ENCODE measurements at regions not wholly inside any gene's neighbourhood (a gene's known extent, or its start where the extent isn't known, plus 50 kb on each side); places are given as distances from the start of the nearest gene placed in this dataset.
A peak's percentile ranks its signal among the peaks of the same experiment; 100 is the strongest.

DNA sequence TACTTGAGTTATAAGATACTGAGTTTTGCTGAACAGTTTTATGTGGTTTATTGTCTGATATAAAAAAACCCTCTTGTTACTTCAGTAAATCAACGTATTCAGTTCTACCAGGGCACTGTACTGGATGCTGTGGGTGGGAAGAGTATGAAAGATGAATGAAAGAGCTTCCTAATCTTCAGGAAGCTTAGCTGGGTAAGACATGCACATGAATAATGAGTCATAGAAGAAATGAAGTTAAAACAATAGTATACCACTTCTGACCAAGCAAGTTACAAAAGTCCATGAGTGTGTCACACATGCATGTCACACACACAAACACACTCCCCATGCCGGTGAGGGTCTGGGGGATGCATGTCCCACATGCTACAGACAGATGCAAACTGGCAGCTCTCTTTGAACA is 105.9 kb downstream of the SIPA1L2 start:
- H3K36me3 ChIP-seq (ENCODE audit: insufficient read depth, low read length), result no peaks in the 10 kb centered on the region
- no peaks in the 10 kb centered on the region for H3K9me3 ChIP-seq (ENCODE audit: low read length)
- peaks cover 39 to 57% (median 52%) of the 10 kb centered on the region in 3 donors for H3K4me1 Mint-ChIP-seq
- H3K4me1 ChIP-seq (ENCODE audit: insufficient read depth, low read length), result peaks cover 17% of the 10 kb centered on the region
- no peaks in the 10 kb centered on the region for H3K9me3 Mint-ChIP-seq
- H3K36me3 Mint-ChIP-seq, result no peaks in the 10 kb centered on the region
- CTCF ChIA-PET, result no interaction called here
- H3K4me3 ChIP-seq (ENCODE audit: low read length), result no peak overlapping the region
- DNase-seq, result no peak
- H3K27ac ChIP-seq (ENCODE audit: low read depth, low read length), result no peak overlapping the region
- peaks cover 0 to 2% of the 10 kb centered on the region in 2 donors for H3K27me3 Mint-ChIP-seq
- no peaks in the 10 kb centered on the region for H3K27me3 ChIP-seq (ENCODE audit: insufficient read depth, low read length, poor library complexity, severe bottlenecking)
- H3K27ac Mint-ChIP-seq, result no peak overlapping the region
- no peak overlapping the region for H3K4me3 Mint-ChIP-seq
- POLR2A ChIA-PET, result no interaction called here

- peak overlapping the region in 3 of 8 donors; percentile 2 to 66 (median 12) for H3K27ac Mint-ChIP-seq
- CTCF ChIA-PET, result no interaction called here
- no peaks in the 10 kb centered on the region for H3K27me3 ChIP-seq (ENCODE audit: insufficient read depth, low read length, poor library complexity, severe bottlenecking)
- H3K4me3 Mint-ChIP-seq, result peak overlapping the region in 3 of 7 donors; percentile 0 to 38 (median 33)
- H3K27me3 Mint-ChIP-seq, result peaks cover 0 to 1% of the 10 kb centered on the region in 2 donors
- H3K9me3 ChIP-seq (ENCODE audit: low read length), result no peaks in the 10 kb centered on the region
- H3K27ac ChIP-seq (ENCODE audit: low read depth, low read length), result no peak overlapping the region
- no peaks in the 10 kb centered on the region for H3K36me3 Mint-ChIP-seq
- no peaks in the 10 kb centered on the region for H3K36me3 ChIP-seq (ENCODE audit: insufficient read depth, low read length)
- H3K4me3 ChIP-seq (ENCODE audit: low read length), result no peak overlapping the region
- no peak for DNase-seq
- H3K4me1 ChIP-seq (ENCODE audit: insufficient read depth, low read length), result peaks cover 10% of the 10 kb centered on the region
- POLR2A ChIA-PET, result no interaction called here
- peaks cover 29 to 43% (median 37%) of the 10 kb centered on the region in 3 donors for H3K4me1 Mint-ChIP-seq
- no peaks in the 10 kb centered on the region for H3K9me3 Mint-ChIP-seq
Measured at GRCh38 chr1:232522189-232522588, 107.7 kb downstream of the SIPA1L2 start.

GRCh38 chr1:232521660-232522059 is 108.3 kb downstream of the SIPA1L2 start:
- H3K27me3 Mint-ChIP-seq, result peaks cover 0 to 1% of the 10 kb centered on the region in 2 donors
- no peaks in the 10 kb centered on the region for H3K9me3 ChIP-seq (ENCODE audit: low read length)
- H3K4me3 Mint-ChIP-seq, result peak overlapping the region in 2 of 7 donors; percentile 0 to 45

DNA sequence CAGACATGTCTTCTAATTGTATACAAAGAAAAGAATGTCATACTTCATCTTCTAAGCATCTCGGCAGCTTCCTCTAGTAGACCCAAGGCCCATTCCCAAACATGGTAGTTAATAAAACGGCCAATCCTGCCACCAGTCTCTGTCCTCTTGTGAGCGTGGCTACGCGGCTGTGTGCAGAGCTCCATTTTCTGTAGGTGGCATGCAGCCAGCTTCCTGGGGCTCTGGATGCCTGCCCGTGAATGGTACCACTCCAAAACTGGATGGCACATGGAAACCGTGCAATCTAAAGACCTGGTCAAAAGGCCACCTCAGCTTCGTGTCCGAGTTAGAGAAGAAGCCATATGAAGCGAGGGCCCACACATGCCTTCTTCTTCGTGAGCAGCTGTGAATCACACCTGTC is 110.7 kb downstream of the SIPA1L2 start:
- no peak for DNase-seq
- Mint-ChIP-seq H3K36me3 (peaks cover 0 to 8% (median 2%) of the 10 kb centered on the region in 3 donors), H3K27ac (no peak overlapping the region), H3K4me1 (peaks cover 24 to 27% (median 26%) of the 10 kb centered on the region in 3 donors), H3K9me3 (no peaks in the 10 kb centered on the region), H3K27me3 (peaks cover 0 to 3% of the 10 kb centered on the region in 2 donors), H3K4me3 (no peak overlapping the region)
- Histone ChIP-seq H3K27ac (ENCODE audit: low read depth, low read length) (no peak overlapping the region), H3K27me3 (ENCODE audit: insufficient read depth, low read length, poor library complexity, severe bottlenecking) (no peaks in the 10 kb centered on the region), H3K4me3 (ENCODE audit: low read length) (no peak overlapping the region), H3K4me1 (ENCODE audit: insufficient read depth, low read length) (peaks cover 10% of the 10 kb centered on the region), H3K9me3 (ENCODE audit: low read length) (no peaks in the 10 kb centered on the region), H3K36me3 (ENCODE audit: insufficient read depth, low read length) (no peaks in the 10 kb centered on the region)
- ChIA-PET POLR2A (no interaction called here), CTCF (no interaction called here)

More at GRCh38 chr1:232521660-232522059, 108.3 kb downstream of the SIPA1L2 start:
- no peak overlapping the region for H3K4me3 ChIP-seq (ENCODE audit: low read length)
- ChIA-PET CTCF (no interaction called here), POLR2A (no interaction called here)
- Mint-ChIP-seq H3K27ac (peak overlapping the region in 4 of 8 donors; percentile 1 to 66 (median 36)), H3K4me1 (peaks cover 29 to 38% (median 32%) of the 10 kb centered on the region in 3 donors), H3K9me3 (no peaks in the 10 kb centered on the region), H3K36me3 (no peaks in the 10 kb centered on the region)
- peaks cover 10% of the 10 kb centered on the region for H3K4me1 ChIP-seq (ENCODE audit: insufficient read depth, low read length)
- no peaks in the 10 kb centered on the region for H3K27me3 ChIP-seq (ENCODE audit: insufficient read depth, low read length, poor library complexity, severe bottlenecking)
- H3K27ac ChIP-seq (ENCODE audit: low read depth, low read length), result no peak overlapping the region
- no peaks in the 10 kb centered on the region for H3K36me3 ChIP-seq (ENCODE audit: insufficient read depth, low read length)
- no peak for DNase-seq

- Mint-ChIP-seq H3K9me3 (no peaks in the 10 kb centered on the region), H3K27ac (peak overlapping the region in 1 of 8 donors; percentile 10), H3K4me3 (no peak overlapping the region), H3K4me1 (peaks cover 17 to 19% (median 19%) of the 10 kb centered on the region in 3 donors), H3K36me3 (peaks cover 0 to 10% (median 5%) of the 10 kb centered on the region in 3 donors), H3K27me3 (peaks cover 0 to 3% of the 10 kb centered on the region in 2 donors)
- POLR2A ChIA-PET, result no interaction called here
- H3K4me3 ChIP-seq (ENCODE audit: low read length), result no peak overlapping the region
- CTCF ChIA-PET, result interaction anchor here (1.2 kb wide), 1 partner anchor 22 kb away, joined by 3 read pairs; no protein-coding TSS in a partner anchor
- no peaks in the 10 kb centered on the region for H3K27me3 ChIP-seq (ENCODE audit: insufficient read depth, low read length, poor library complexity, severe bottlenecking)
- no peak overlapping the region for H3K27ac ChIP-seq (ENCODE audit: low read depth, low read length)
- no peaks in the 10 kb centered on the region for H3K9me3 ChIP-seq (ENCODE audit: low read length)
- no peak for DNase-seq
- peaks cover 10% of the 10 kb centered on the region for H3K4me1 ChIP-seq (ENCODE audit: insufficient read depth, low read length)
- H3K36me3 ChIP-seq (ENCODE audit: insufficient read depth, low read length), result no peaks in the 10 kb centered on the region
Measured at GRCh38 chr1:232518349-232518748, 111.6 kb downstream of the SIPA1L2 start.

- H3K9me3 Mint-ChIP-seq, result no peaks in the 10 kb centered on the region
- Histone ChIP-seq H3K27me3 (ENCODE audit: insufficient read depth, low read length, poor library complexity, severe bottlenecking) (no peaks in the 10 kb centered on the region), H3K36me3 (ENCODE audit: insufficient read depth, low read length) (no peaks in the 10 kb centered on the region), H3K9me3 (ENCODE audit: low read length) (no peaks in the 10 kb centered on the region), H3K4me1 (ENCODE audit: insufficient read depth, low read length) (no peaks in the 10 kb centered on the region), H3K27ac (ENCODE audit: low read depth, low read length) (no peak overlapping the region), H3K4me3 (ENCODE audit: low read length) (no peak overlapping the region)
- H3K27me3 Mint-ChIP-seq, result peaks cover 0 to 3% of the 10 kb centered on the region in 2 donors
- H3K4me3 Mint-ChIP-seq, result no peak overlapping the region
- peaks cover 0 to 10% (median 5%) of the 10 kb centered on the region in 3 donors for H3K36me3 Mint-ChIP-seq
- DNase-seq, result no peak
- ChIA-PET CTCF (interaction anchor here (1.2 kb wide), 1 partner anchor 21 kb away, joined by 3 read pairs; no protein-coding TSS in a partner anchor), POLR2A (no interaction called here)
- H3K4me1 Mint-ChIP-seq, result peaks cover 8 to 9% (median 8%) of the 10 kb centered on the region in 3 donors
- no peak overlapping the region for H3K27ac Mint-ChIP-seq
Measured at GRCh38 chr1:232517204-232517603, 112.7 kb downstream of the SIPA1L2 start.

DNA sequence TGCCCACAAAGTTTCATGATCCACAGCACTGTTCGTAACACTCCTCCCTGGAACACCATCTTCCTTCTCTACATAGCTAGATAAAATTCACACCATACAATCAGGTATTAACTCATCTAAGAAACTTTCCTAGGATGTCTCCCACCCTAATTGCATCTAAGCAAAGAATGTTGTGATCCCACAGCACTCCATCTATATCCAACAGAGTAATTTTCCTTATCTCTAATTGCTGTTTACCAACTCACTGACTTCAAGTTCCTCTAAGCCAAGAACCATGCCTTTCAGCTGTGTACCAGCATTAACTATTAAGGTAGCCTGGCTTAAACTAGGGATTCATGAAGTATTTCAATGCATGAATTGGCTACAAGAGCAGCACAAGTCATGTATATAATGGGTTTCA is 114.2 kb downstream of the SIPA1L2 start:
- Mint-ChIP-seq H3K27ac (no peak overlapping the region), H3K4me1 (peaks cover 0 to 3% (median 0%) of the 10 kb centered on the region in 3 donors), H3K4me3 (no peak overlapping the region), H3K36me3 (peaks cover 0 to 10% (median 5%) of the 10 kb centered on the region in 3 donors), H3K27me3 (peaks cover 0 to 3% of the 10 kb centered on the region in 2 donors), H3K9me3 (no peaks in the 10 kb centered on the region)
- ChIA-PET POLR2A (no interaction called here), CTCF (interaction anchor here (0.5 kb wide), 1 partner anchor 9 kb away, joined by 3 read pairs; no protein-coding TSS in a partner anchor)
- H3K27me3 ChIP-seq (ENCODE audit: insufficient read depth, low read length, poor library complexity, severe bottlenecking), result no peaks in the 10 kb centered on the region
- H3K9me3 ChIP-seq (ENCODE audit: low read length), result no peaks in the 10 kb centered on the region
- no peaks in the 10 kb centered on the region for H3K36me3 ChIP-seq (ENCODE audit: insufficient read depth, low read length)
- no peak overlapping the region for H3K4me3 ChIP-seq (ENCODE audit: low read length)
- no peak for DNase-seq
- H3K27ac ChIP-seq (ENCODE audit: low read depth, low read length), result no peak overlapping the region
- H3K4me1 ChIP-seq (ENCODE audit: insufficient read depth, low read length), result no peaks in the 10 kb centered on the region

- Histone ChIP-seq H3K4me3 (ENCODE audit: low read length) (no peak overlapping the region), H3K27me3 (ENCODE audit: insufficient read depth, low read length, poor library complexity, severe bottlenecking) (no peaks in the 10 kb centered on the region), H3K36me3 (ENCODE audit: insufficient read depth, low read length) (no peaks in the 10 kb centered on the region), H3K27ac (ENCODE audit: low read depth, low read length) (no peak overlapping the region), H3K9me3 (ENCODE audit: low read length) (no peaks in the 10 kb centered on the region), H3K4me1 (ENCODE audit: insufficient read depth, low read length) (no peaks in the 10 kb centered on the region)
- ChIA-PET CTCF (no interaction called here), POLR2A (no interaction called here)
- peaks cover 0 to 3% (median 0%) of the 10 kb centered on the region in 3 donors for H3K4me1 Mint-ChIP-seq
- no peaks in the 10 kb centered on the region for H3K9me3 Mint-ChIP-seq
- no peak overlapping the region for H3K4me3 Mint-ChIP-seq
- H3K36me3 Mint-ChIP-seq, result peaks cover 0 to 10% (median 7%) of the 10 kb centered on the region in 3 donors
- DNase-seq, result no peak
- H3K27ac Mint-ChIP-seq, result peak overlapping the region in 1 of 8 donors; percentile 21
- H3K27me3 Mint-ChIP-seq, result peaks cover 5 to 9% of the 10 kb centered on the region in 2 donors
Measured at GRCh38 chr1:232512712-232513111, 117.2 kb downstream of the SIPA1L2 start.

All from CD8-positive, alpha-beta memory T cell (primary cell).